Activated CD4-positive, alpha-beta T cell treated with anti-CD3 and anti-CD28 coated beads for 36 hours (primary cell): ENCODE measurements at regions not wholly inside any gene's neighbourhood (a gene's known extent, or its start where the extent isn't known, plus 50 kb on each side); places are given as distances from the start of the nearest gene placed in this dataset.

Source experiments
- ATAC-seq: fragments of 200-7000 bp; cut with Tn5 transposase; one replicate; pipeline ENCODE4 v1.10.0; 2021; ENCODE audit warnings: mild to moderate bottlenecking, moderate library complexity
- CTCF ChIA-PET: fragments of 350-600 bp; sonication (Branson Sonifier 250); formaldehyde crosslinking; loops from one replicate; lab custom pipeline; 2021; ENCODE audit warnings: antibody characterized with exemption; lab: Charles Lee
- POLR2A ChIA-PET: fragments of 350-600 bp; sonication (Branson Sonifier 250); formaldehyde crosslinking; loops from one replicate; lab custom pipeline; 2021; ENCODE audit warnings: antibody characterized with exemption, inconsistent platforms; lab: Charles Lee
- DNase-seq: peaks from one replicate; pipeline ENCODE4 v3.0.0-alpha.2; 2020
- H3K27ac Mint-ChIP-seq: one replicate; pipeline ENCODE4 v1.8.0; 2021; ENCODE audit warnings: mixed read lengths
- H3K27me3 Mint-ChIP-seq: one replicate; pipeline ENCODE4 v1.8.0; 2021; ENCODE audit warnings: mixed read lengths
- H3K36me3 Mint-ChIP-seq: one replicate; pipeline ENCODE4 v1.8.0; 2021; ENCODE audit warnings: low read depth, mixed read lengths
- H3K4me1 Mint-ChIP-seq: one replicate; pipeline ENCODE4 v1.8.0; 2021; ENCODE audit warnings: mixed read lengths
- H3K4me3 Mint-ChIP-seq: one replicate; pipeline ENCODE4 v1.8.0; 2021; ENCODE audit warnings: mild to moderate bottlenecking, moderate library complexity, mixed read lengths
- H3K9me3 Mint-ChIP-seq: one replicate; pipeline ENCODE4 v1.8.0; 2021; ENCODE audit warnings: low read depth, mixed read lengths
- intact Hi-C, 2 experiments: fragments of 100-400 bp; cut with DNase I in 1 of 2; cut with micrococcal nuclease in 1 of 2; formaldehyde crosslinking; loops; one replicate each; pipeline versions ENCODE4 v1.14.2 to v1.15.1; 2022 to 2024; cut with DNase I, micrococcal nuclease

DNA sequence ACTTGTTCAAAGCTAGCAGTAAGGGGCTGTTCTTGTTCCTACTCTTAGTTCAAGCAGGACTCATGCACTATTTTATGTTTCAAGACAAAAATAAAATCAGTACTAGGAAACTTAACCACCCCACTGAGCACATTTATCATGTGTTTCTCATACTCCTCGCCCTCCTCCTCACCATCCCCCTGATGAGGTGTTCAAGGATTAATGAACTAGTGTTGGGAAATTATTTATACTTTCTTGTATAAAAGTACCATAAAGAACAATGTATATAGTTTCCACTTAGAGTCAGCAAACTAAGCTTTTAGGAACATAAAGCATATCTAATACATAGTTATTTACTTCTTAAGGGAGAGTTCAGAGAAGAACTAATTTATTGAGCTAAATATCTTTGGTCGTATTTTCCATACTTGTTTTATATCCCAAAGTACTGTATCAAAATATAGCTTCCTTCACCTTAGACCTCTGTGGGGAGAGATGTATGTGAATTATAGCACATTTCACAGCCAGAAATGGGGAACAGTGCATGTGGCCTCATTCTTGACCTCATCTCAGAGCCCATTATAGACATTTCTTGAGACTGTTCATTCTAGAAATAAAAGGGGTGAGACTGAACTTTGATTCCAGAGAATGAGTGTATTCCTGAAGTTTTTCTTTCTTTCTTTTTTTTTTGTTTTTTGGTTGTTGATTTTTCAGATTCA is 326.5 kb upstream of the MAP3K7 start:
- no peaks in the 10 kb centered on the region for H3K36me3 Mint-ChIP-seq
- no peaks in the 10 kb centered on the region for H3K4me1 Mint-ChIP-seq
- H3K4me3 Mint-ChIP-seq: no peak overlapping the region
- peaks cover 15% of the 10 kb centered on the region for H3K27me3 Mint-ChIP-seq
- POLR2A ChIA-PET: no interaction called here
- ATAC-seq (no peak), DNase-seq (no peak)
- peaks cover 5% of the 10 kb centered on the region for H3K9me3 Mint-ChIP-seq
- CTCF ChIA-PET: interaction anchor here (0.6 kb wide), 1 partner anchor 84 kb away, joined by 3 read pairs; no protein-coding TSS in a partner anchor
- H3K27ac Mint-ChIP-seq: no peak overlapping the region
- intact Hi-C loops: no loop called here

GRCh38 chr6:90911642-90912041 is 324.8 kb upstream of the MAP3K7 start:
- no peaks in the 10 kb centered on the region for H3K4me1 Mint-ChIP-seq

DNA sequence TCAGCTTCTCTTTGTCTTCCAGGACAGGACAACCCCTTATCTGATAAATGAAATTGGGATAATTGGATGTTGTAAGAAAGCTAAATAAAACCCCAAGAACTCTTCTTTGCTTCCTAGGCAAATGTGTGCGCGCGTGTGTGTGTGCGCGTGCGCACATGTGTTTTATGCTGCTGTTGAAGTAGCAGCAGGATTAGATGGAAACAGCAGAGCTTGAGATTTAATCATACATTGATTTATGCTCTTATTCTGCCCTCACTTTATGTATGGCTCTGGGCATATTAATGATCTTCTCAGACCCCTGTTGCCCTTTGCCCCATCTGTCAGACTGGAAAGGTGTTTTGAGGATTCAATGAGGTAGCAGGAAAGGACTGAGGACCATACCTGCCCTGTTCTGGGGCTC is 324.0 kb upstream of the MAP3K7 start:
- Mint-ChIP-seq H3K4me1 (no peaks in the 10 kb centered on the region), H3K36me3 (no peaks in the 10 kb centered on the region), H3K27me3 (peaks cover 15% of the 10 kb centered on the region), H3K4me3 (no peak overlapping the region), H3K9me3 (peaks cover 5% of the 10 kb centered on the region), H3K27ac (no peak overlapping the region)
- DNase-seq (no peak), ATAC-seq (no peak)
- ChIA-PET POLR2A (no interaction called here), CTCF (no interaction called here)
- intact Hi-C loops: no loop called here

More at GRCh38 chr6:90911642-90912041, 324.8 kb upstream of the MAP3K7 start:
- H3K9me3 Mint-ChIP-seq: peaks cover 5% of the 10 kb centered on the region
- CTCF ChIA-PET: interaction anchor here (0.6 kb wide), 1 partner anchor 9 kb away, joined by 3 read pairs; no protein-coding TSS in a partner anchor
- H3K4me3 Mint-ChIP-seq: no peak overlapping the region
- no peak overlapping the region for H3K27ac Mint-ChIP-seq
- POLR2A ChIA-PET: no interaction called here
- intact Hi-C loops: no loop called here
- no peaks in the 10 kb centered on the region for H3K36me3 Mint-ChIP-seq
- ATAC-seq (no peak), DNase-seq (no peak)
- peaks cover 15% of the 10 kb centered on the region for H3K27me3 Mint-ChIP-seq

DNA sequence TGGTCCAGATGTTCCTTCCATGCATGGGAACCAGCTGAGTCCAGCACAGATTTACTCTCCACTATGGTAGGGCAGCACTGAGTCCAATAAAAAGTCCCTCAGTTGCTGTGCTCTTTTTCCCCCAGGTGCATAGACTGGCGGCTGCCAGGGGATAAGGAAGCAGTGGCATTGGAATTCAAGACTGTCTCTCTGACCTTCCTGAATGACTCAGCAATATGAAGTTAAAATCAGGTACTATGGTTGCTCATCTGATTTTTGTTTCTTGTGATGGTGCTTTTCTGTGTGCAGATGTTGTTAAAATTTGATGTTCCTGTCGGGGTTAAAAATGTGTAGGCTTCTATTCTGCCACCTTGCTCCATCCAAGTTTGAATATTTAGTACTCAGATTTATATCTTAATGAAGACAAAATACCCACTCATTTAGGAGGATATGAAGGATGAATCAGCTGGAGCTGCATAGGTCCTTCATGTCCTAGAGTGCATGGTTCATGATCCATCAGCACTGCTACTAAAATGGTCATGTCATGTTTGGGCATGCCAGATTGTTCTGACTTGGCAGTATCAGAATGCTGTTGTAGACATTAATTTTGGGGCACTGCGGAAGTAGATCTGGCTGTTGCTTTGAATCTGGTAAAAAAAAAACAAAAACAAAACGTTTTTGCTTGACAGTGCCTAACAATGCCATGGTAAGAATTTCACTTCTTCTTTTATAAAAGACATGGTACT is 321.2 kb upstream of the MAP3K7 start:
- no peaks in the 10 kb centered on the region for H3K9me3 Mint-ChIP-seq
- H3K27me3 Mint-ChIP-seq: peaks cover 5% of the 10 kb centered on the region
- H3K4me1 Mint-ChIP-seq: no peaks in the 10 kb centered on the region
- POLR2A ChIA-PET: no interaction called here
- H3K4me3 Mint-ChIP-seq: no peak overlapping the region
- ATAC-seq (no peak), DNase-seq (no peak)
- intact Hi-C loops: no loop called here
- CTCF ChIA-PET: interaction anchor here (0.6 to 0.7 kb wide), 4 partner anchors 10 to 223 kb away, joined by 3 to 5 read pairs (median 4); no protein-coding TSS in a partner anchor
- no peaks in the 10 kb centered on the region for H3K36me3 Mint-ChIP-seq
- no peak overlapping the region for H3K27ac Mint-ChIP-seq

DNA sequence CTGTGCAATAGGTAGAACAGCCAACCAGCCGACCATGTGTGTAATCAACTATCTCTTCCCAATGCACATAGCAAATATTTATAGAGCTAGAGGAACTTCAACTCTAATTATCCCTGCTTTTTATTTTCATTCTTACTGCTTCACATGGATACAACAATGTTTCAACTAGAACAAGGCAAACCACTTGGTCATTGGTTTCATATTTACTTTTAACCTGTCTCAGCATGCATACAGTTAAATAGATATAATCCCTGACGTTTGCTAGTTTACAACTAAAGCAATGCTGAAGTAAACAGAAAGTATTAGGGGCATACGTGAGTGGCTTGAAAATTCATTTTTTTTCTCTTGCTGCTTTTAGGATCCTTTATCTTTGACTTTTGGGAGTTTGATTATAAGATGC is 318.5 kb upstream of the MAP3K7 start:
- intact Hi-C loops: no loop called here
- Mint-ChIP-seq H3K27me3 (peaks cover 3% of the 10 kb centered on the region), H3K4me3 (no peak overlapping the region), H3K4me1 (no peaks in the 10 kb centered on the region), H3K27ac (no peak overlapping the region), H3K36me3 (no peaks in the 10 kb centered on the region), H3K9me3 (no peaks in the 10 kb centered on the region)
- ATAC-seq (no peak), DNase-seq (no peak)
- CTCF ChIA-PET: no interaction called here
- POLR2A ChIA-PET: no interaction called here

DNA sequence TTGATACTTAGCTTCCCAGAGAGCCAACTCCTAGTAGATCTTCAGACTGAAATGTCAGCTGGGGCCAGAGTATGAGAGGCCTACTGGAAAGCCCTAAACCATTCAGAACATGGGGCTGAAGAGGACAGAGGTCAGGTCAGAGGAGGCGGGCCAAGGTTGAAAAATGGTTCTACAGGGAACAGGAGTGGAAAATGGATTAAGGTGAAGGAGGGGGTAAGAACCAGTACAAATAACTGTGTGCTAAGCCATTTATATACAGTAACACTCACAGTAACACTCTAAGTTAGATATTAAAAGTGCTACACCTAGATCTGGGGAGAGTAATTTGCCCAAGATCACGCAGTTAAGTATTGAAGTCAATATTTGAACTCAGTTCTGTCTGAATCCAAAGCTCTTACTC is 313.2 kb upstream of the MAP3K7 start:
- ChIA-PET CTCF (interaction anchor here (1.1 kb wide), 1 partner anchor 9 kb away, joined by 3 read pairs; no protein-coding TSS in a partner anchor), POLR2A (no interaction called here)
- Mint-ChIP-seq H3K27me3 (peaks cover 4% of the 10 kb centered on the region), H3K4me1 (no peaks in the 10 kb centered on the region), H3K36me3 (no peaks in the 10 kb centered on the region), H3K27ac (no peak overlapping the region), H3K9me3 (no peaks in the 10 kb centered on the region), H3K4me3 (no peak overlapping the region)
- no peak for DNase-seq
- intact Hi-C loops: no loop called here
- ATAC-seq: no peak

- H3K4me1 Mint-ChIP-seq: no peaks in the 10 kb centered on the region
- peaks cover 4% of the 10 kb centered on the region for H3K27me3 Mint-ChIP-seq
- no peak overlapping the region for H3K4me3 Mint-ChIP-seq
- DNase-seq (no peak), ATAC-seq (no peak)
- no peaks in the 10 kb centered on the region for H3K36me3 Mint-ChIP-seq
- CTCF ChIA-PET: interaction anchor here (0.6 kb wide), 1 partner anchor 10 kb away, joined by 4 read pairs; no protein-coding TSS in a partner anchor
- H3K27ac Mint-ChIP-seq: no peak overlapping the region
- no peaks in the 10 kb centered on the region for H3K9me3 Mint-ChIP-seq
- intact Hi-C loops: no loop called here
- POLR2A ChIA-PET: no interaction called here
Measured at GRCh38 chr6:90898763-90899162, 311.9 kb upstream of the MAP3K7 start.

GRCh38 chr6:90896075-90896547 is 309.2 kb upstream of the MAP3K7 start:
- Mint-ChIP-seq H3K4me3 (no peak overlapping the region), H3K9me3 (no peaks in the 10 kb centered on the region), H3K4me1 (no peaks in the 10 kb centered on the region), H3K27me3 (peaks cover 4% of the 10 kb centered on the region), H3K27ac (no peak overlapping the region), H3K36me3 (no peaks in the 10 kb centered on the region)
- intact Hi-C loops: no loop called here
- ATAC-seq: no peak
- ChIA-PET CTCF (no interaction called here), POLR2A (no interaction called here)
- no peak for DNase-seq

- peaks cover 4% of the 10 kb centered on the region for H3K27me3 Mint-ChIP-seq
- intact Hi-C loops: no loop called here
- no peak overlapping the region for H3K27ac Mint-ChIP-seq
- ChIA-PET CTCF (no interaction called here), POLR2A (no interaction called here)
- DNase-seq (no peak), ATAC-seq (no peak)
- H3K4me3 Mint-ChIP-seq: no peak overlapping the region
- H3K9me3 Mint-ChIP-seq: no peaks in the 10 kb centered on the region
- no peaks in the 10 kb centered on the region for H3K4me1 Mint-ChIP-seq
- H3K36me3 Mint-ChIP-seq: no peaks in the 10 kb centered on the region
Measured at GRCh38 chr6:90895299-90896074, 308.6 kb upstream of the MAP3K7 start.

GRCh38 chr6:90894285-90895130 is 307.6 kb upstream of the MAP3K7 start:
- intact Hi-C loops: no loop called here
- H3K9me3 Mint-ChIP-seq: no peaks in the 10 kb centered on the region
- no peak for DNase-seq
- ChIA-PET POLR2A (no interaction called here), CTCF (interaction anchor here (0.7 kb wide), 1 partner anchor 13 kb away, joined by 3 read pairs; no protein-coding TSS in a partner anchor)
- no peak for ATAC-seq
- H3K27ac Mint-ChIP-seq: no peak overlapping the region
- H3K36me3 Mint-ChIP-seq: no peaks in the 10 kb centered on the region
- peaks cover 2% of the 10 kb centered on the region for H3K27me3 Mint-ChIP-seq
- no peaks in the 10 kb centered on the region for H3K4me1 Mint-ChIP-seq
- H3K4me3 Mint-ChIP-seq: no peak overlapping the region

- H3K36me3 Mint-ChIP-seq: no peaks in the 10 kb centered on the region
- ChIA-PET POLR2A (no interaction called here), CTCF (interaction anchor here (0.7 kb wide), 1 partner anchor 15 kb away, joined by 3 read pairs; no protein-coding TSS in a partner anchor)
- peaks cover 2% of the 10 kb centered on the region for H3K27me3 Mint-ChIP-seq
- H3K27ac Mint-ChIP-seq: no peak overlapping the region
- ATAC-seq (no peak), DNase-seq (no peak)
- intact Hi-C loops: no loop called here
- no peak overlapping the region for H3K4me3 Mint-ChIP-seq
- H3K9me3 Mint-ChIP-seq: no peaks in the 10 kb centered on the region
- H3K4me1 Mint-ChIP-seq: no peaks in the 10 kb centered on the region
Measured at GRCh38 chr6:90893400-90893799, 306.5 kb upstream of the MAP3K7 start.
